ENCODE measurements at regions not wholly inside any gene's neighbourhood (a gene's known extent, or its start where the extent isn't known, plus 50 kb on each side); places are given as distances from the start of the nearest gene placed in this dataset.
"Not testable (repeated sequence)": the region's sequence is repeated elsewhere in the genome, so short reads cannot be mapped to it uniquely, and the experiment has no call there.

- no peak for DNase-seq
These were observed 59.2 kb downstream of the C9orf50 start for GRCh38 chr9:129561594-129562281.

- DNase-seq, result no peak
These were observed 60.0 kb downstream of the C9orf50 start for GRCh38 chr9:129560881-129561306.

- no peak for DNase-seq
These were observed 61.4 kb downstream of the C9orf50 start for GRCh38 chr9:129559506-129559881.

- DNase-seq, result no peak
These were observed 62.1 kb downstream of the C9orf50 start for GRCh38 chr9:129558551-129559505.

GRCh38 chr9:129558063-129558550 lies 62.8 kb downstream of the C9orf50 start:
- no peak for DNase-seq

GRCh38 chr9:129557192-129558036 lies 63.5 kb downstream of the C9orf50 start:
- no peak for DNase-seq

GRCh38 chr9:129556491-129557191 lies 64.3 kb downstream of the C9orf50 start:
- DNase-seq, result no peak

- DNase-seq, result no peak
These were observed 65.2 kb downstream of the C9orf50 start for GRCh38 chr9:129555512-129556215.

GRCh38 chr9:129554649-129555048 lies 66.3 kb downstream of the C9orf50 start:
- no peak for DNase-seq

GRCh38 chr9:129553277-129553676 lies 67.6 kb downstream of the C9orf50 start:
- DNase-seq, result no peak

GRCh38 chr9:129552064-129552463 lies 68.8 kb downstream of the C9orf50 start:
- DNase-seq, result no peak

GRCh38 chr9:129551393-129551973 lies 69.4 kb downstream of the C9orf50 start:
- no peak for DNase-seq

- not testable (repeated sequence) for DNase-seq
These were observed 69.9 kb downstream of the C9orf50 start for GRCh38 chr9:129550977-129551376.

GRCh38 chr9:129550199-129550839 lies 70.6 kb downstream of the C9orf50 start:
- DNase-seq, result no peak

- no peak for DNase-seq
These were observed 71.2 kb downstream of the C9orf50 start for GRCh38 chr9:129549684-129550083.

GRCh38 chr9:129549139-129549538 lies 71.8 kb downstream of the C9orf50 start:
- no peak for DNase-seq

GRCh38 chr9:129548571-129549135 lies 72.2 kb downstream of the C9orf50 start:
- DNase-seq, result no peak

GRCh38 chr9:129547869-129548570 lies 72.9 kb downstream of the C9orf50 start:
- DNase-seq, result no peak

- DNase-seq, result no peak
These were observed 73.8 kb downstream of the C9orf50 start for GRCh38 chr9:129547063-129547462.

GRCh38 chr9:129545876-129546275 lies 75.0 kb downstream of the C9orf50 start:
- DNase-seq, result not testable (repeated sequence)

Data from NCI-H2171 (cell line).